ENCODE measurements at regions not wholly inside any gene's neighbourhood (a gene's known extent, or its start where the extent isn't known, plus 50 kb on each side); places are given as distances from the start of the nearest gene placed in this dataset.

GRCh38 chr6:147058786-147059385, 145.3 kb upstream of the STXBP5 start (continued):
- TF ChIP-seq, protein P1, sequence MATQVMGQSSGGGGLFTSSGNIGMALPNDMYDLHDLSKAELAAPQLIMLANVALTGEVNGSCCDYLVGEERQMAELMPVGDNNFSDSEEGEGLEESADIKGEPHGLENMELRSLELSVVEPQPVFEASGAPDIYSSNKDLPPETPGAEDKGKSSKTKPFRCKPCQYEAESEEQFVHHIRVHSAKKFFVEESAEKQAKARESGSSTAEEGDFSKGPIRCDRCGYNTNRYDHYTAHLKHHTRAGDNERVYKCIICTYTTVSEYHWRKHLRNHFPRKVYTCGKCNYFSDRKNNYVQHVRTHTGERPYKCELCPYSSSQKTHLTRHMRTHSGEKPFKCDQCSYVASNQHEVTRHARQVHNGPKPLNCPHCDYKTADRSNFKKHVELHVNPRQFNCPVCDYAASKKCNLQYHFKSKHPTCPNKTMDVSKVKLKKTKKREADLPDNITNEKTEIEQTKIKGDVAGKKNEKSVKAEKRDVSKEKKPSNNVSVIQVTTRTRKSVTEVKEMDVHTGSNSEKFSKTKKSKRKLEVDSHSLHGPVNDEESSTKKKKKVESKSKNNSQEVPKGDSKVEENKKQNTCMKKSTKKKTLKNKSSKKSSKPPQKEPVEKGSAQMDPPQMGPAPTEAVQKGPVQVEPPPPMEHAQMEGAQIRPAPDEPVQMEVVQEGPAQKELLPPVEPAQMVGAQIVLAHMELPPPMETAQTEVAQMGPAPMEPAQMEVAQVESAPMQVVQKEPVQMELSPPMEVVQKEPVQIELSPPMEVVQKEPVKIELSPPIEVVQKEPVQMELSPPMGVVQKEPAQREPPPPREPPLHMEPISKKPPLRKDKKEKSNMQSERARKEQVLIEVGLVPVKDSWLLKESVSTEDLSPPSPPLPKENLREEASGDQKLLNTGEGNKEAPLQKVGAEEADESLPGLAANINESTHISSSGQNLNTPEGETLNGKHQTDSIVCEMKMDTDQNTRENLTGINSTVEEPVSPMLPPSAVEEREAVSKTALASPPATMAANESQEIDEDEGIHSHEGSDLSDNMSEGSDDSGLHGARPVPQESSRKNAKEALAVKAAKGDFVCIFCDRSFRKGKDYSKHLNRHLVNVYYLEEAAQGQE (IDR thresholded peaks at IDR 0.05; ENCODE audit: borderline replicate concordance in 1 of 2, low read depth in 1 of 2, low read length in 2 of 2): peak in 1 of 2 experiments; percentile 82; a peak in 3 of 4 replicates
- TF ChIP-seq ZNF3 (CRISPR knock-in tag; IDR thresholded peaks at IDR 0.05) (no peak), ZNF496 (CRISPR knock-in tag; IDR thresholded peaks at IDR 0.05; ENCODE audit: insufficient replicate concordance) (no peak), NFE2L2 (IDR thresholded peaks at IDR 0.05; ENCODE audit: low read length) (no peak), ZMYM4 (CRISPR knock-in tag; IDR thresholded peaks at IDR 0.05) (0 out of 2 replicates have a peak, but pooled peaks have one; percentile 25), ZSCAN9 (CRISPR knock-in tag; IDR thresholded peaks at IDR 0.05; ENCODE audit: borderline replicate concordance) (no peak), ZNF691 (CRISPR knock-in tag; IDR thresholded peaks at IDR 0.05; ENCODE audit: borderline replicate concordance, low read depth) (no peak), NPAS2 (CRISPR knock-in tag; IDR thresholded peaks at IDR 0.05; ENCODE audit: borderline replicate concordance) (no peak), HNF4G (IDR thresholded peaks at IDR 0.05; ENCODE audit: borderline replicate concordance, low read depth, low read length) (no peak), HNF4G (CRISPR knock-in tag; IDR thresholded peaks at IDR 0.05; ENCODE audit: borderline replicate concordance, low read depth) (no peak), ZGPAT (CRISPR knock-in tag; IDR thresholded peaks at IDR 0.05) (no peak), IKZF4 (CRISPR knock-in tag; IDR thresholded peaks at IDR 0.05; ENCODE audit: borderline replicate concordance, low read depth, not compliant biosample characterization) (no peak), ZBTB10 (CRISPR knock-in tag; IDR thresholded peaks at IDR 0.05; ENCODE audit: borderline replicate concordance) (0 out of 2 replicates have a peak, but pooled peaks have one; percentile 30), FOSL1 (CRISPR knock-in tag; IDR thresholded peaks at IDR 0.05; ENCODE audit: borderline replicate concordance) (no peak), TBL1XR1 (IDR thresholded peaks at IDR 0.05; ENCODE audit: borderline replicate concordance, low read length, partially characterized antibody) (no peak)
- TF ChIP-seq, protein P2, sequence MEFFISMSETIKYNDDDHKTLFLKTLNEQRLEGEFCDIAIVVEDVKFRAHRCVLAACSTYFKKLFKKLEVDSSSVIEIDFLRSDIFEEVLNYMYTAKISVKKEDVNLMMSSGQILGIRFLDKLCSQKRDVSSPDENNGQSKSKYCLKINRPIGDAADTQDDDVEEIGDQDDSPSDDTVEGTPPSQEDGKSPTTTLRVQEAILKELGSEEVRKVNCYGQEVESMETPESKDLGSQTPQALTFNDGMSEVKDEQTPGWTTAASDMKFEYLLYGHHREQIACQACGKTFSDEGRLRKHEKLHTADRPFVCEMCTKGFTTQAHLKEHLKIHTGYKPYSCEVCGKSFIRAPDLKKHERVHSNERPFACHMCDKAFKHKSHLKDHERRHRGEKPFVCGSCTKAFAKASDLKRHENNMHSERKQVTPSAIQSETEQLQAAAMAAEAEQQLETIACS (CRISPR knock-in tag; IDR thresholded peaks at IDR 0.05): no peak
- TF ChIP-seq, protein P3, sequence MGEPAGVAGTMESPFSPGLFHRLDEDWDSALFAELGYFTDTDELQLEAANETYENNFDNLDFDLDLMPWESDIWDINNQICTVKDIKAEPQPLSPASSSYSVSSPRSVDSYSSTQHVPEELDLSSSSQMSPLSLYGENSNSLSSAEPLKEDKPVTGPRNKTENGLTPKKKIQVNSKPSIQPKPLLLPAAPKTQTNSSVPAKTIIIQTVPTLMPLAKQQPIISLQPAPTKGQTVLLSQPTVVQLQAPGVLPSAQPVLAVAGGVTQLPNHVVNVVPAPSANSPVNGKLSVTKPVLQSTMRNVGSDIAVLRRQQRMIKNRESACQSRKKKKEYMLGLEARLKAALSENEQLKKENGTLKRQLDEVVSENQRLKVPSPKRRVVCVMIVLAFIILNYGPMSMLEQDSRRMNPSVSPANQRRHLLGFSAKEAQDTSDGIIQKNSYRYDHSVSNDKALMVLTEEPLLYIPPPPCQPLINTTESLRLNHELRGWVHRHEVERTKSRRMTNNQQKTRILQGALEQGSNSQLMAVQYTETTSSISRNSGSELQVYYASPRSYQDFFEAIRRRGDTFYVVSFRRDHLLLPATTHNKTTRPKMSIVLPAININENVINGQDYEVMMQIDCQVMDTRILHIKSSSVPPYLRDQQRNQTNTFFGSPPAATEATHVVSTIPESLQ (CRISPR knock-in tag; conservative IDR thresholded peaks at IDR 0.05): no peak
